Right forelimb (tissue), 1 donor: ENCODE measurements at regions not wholly inside any gene's neighbourhood (a gene's known extent, or its start where the extent isn't known, plus 50 kb on each side); places are given as distances from the start of the nearest gene placed in this dataset.
A peak's percentile ranks its signal among the peaks of the same experiment; 100 is the strongest.

ENCODE experiments used
- DNase-seq: peaks from one replicate; pipeline ENCODE4 v3.0.0-alpha.2; 2018

- peak; percentile 22 for DNase-seq
Measured at GRCh38 chr11:119472856-119473222, 49.9 kb upstream of the THY1 start.
